ENCODE measurements at regions not wholly inside any gene's neighbourhood (a gene's known extent, or its start where the extent isn't known, plus 50 kb on each side); places are given as distances from the start of the nearest gene placed in this dataset.

DNA sequence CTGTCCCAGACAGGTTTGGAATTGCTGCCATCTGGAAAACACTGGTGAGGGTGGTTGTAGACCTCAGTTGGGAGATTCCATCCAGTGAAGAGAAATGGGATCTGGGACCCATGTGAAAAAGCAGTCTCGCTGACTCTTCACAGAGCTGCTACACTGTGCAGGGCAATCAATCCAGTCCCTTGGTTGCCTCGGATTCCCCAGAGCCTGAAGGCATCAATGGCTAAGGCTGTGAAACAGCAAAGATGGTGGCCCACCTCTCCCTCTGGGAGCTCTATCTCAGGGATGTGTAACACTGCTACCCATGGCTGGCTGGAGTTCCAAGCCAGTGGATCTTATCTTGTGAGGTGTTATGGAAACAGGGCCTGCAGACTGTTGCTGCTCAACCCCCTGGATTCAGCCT, 256.1 kb downstream of the TMEM38B start:
- TF ChIP-seq, protein P1, sequence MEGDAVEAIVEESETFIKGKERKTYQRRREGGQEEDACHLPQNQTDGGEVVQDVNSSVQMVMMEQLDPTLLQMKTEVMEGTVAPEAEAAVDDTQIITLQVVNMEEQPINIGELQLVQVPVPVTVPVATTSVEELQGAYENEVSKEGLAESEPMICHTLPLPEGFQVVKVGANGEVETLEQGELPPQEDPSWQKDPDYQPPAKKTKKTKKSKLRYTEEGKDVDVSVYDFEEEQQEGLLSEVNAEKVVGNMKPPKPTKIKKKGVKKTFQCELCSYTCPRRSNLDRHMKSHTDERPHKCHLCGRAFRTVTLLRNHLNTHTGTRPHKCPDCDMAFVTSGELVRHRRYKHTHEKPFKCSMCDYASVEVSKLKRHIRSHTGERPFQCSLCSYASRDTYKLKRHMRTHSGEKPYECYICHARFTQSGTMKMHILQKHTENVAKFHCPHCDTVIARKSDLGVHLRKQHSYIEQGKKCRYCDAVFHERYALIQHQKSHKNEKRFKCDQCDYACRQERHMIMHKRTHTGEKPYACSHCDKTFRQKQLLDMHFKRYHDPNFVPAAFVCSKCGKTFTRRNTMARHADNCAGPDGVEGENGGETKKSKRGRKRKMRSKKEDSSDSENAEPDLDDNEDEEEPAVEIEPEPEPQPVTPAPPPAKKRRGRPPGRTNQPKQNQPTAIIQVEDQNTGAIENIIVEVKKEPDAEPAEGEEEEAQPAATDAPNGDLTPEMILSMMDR (IDR thresholded peaks at IDR 0.05; ENCODE audit: low read depth, low read length) = no peak
- TF ChIP-seq, protein P2, sequence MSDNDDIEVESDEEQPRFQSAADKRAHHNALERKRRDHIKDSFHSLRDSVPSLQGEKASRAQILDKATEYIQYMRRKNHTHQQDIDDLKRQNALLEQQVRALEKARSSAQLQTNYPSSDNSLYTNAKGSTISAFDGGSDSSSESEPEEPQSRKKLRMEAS (IDR thresholded peaks at IDR 0.05; ENCODE audit: low read depth, low read length) = no peak
- TF ChIP-seq MYC (IDR thresholded peaks at IDR 0.05; ENCODE audit: low read depth, low read length) = no peak

All from NB4 (cell line).